ENCODE measurements at regions not wholly inside any gene's neighbourhood (a gene's known extent, or its start where the extent isn't known, plus 50 kb on each side); places are given as distances from the start of the nearest gene placed in this dataset.
"Not testable (repeated sequence)": the region's sequence is repeated elsewhere in the genome, so short reads cannot be mapped to it uniquely, and the experiment has no call there.

DNA sequence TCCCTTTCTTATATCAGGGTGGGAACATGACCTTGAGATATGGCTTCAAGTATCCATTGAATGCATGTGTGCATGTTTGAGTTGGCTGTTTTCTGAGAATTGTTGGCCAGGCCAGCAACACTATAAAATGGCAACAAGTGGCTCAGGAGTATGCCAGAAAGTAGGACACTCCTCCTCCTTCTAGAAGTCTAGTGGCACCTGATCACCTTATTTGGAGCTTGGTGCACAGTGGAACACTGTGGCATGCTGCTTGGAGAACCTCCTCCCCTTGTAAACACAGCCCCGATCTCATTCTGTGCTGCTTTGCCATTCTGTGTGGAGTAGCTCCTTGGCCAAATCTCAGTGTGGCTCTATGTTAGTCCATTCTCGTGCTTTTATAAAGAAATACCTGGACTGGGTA, 114.8 kb upstream of the NDN start:
- no peak for TF ChIP-seq POLR2AphosphoS5 (IDR thresholded peaks at IDR 0.05)
- TF ChIP-seq POLR2A (IDR thresholded peaks at IDR 0.05): no peak
- TF ChIP-seq EP300 (IDR thresholded peaks at IDR 0.05): no peak
- TF ChIP-seq, protein P1, sequence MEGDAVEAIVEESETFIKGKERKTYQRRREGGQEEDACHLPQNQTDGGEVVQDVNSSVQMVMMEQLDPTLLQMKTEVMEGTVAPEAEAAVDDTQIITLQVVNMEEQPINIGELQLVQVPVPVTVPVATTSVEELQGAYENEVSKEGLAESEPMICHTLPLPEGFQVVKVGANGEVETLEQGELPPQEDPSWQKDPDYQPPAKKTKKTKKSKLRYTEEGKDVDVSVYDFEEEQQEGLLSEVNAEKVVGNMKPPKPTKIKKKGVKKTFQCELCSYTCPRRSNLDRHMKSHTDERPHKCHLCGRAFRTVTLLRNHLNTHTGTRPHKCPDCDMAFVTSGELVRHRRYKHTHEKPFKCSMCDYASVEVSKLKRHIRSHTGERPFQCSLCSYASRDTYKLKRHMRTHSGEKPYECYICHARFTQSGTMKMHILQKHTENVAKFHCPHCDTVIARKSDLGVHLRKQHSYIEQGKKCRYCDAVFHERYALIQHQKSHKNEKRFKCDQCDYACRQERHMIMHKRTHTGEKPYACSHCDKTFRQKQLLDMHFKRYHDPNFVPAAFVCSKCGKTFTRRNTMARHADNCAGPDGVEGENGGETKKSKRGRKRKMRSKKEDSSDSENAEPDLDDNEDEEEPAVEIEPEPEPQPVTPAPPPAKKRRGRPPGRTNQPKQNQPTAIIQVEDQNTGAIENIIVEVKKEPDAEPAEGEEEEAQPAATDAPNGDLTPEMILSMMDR (IDR thresholded peaks at IDR 0.05): no peak
- H3K27ac ChIP-seq: no peak overlapping the region
- no peaks in the 10 kb centered on the region for H3K4me1 ChIP-seq
- H3K9me3 ChIP-seq: peaks cover 0 to 7% (median 0%) of the 10 kb centered on the region in 3 donors
- no peak overlapping the region for H3K4me3 ChIP-seq
- peaks cover 8% of the 10 kb centered on the region for H3K27me3 ChIP-seq
- no peaks in the 10 kb centered on the region for H3K36me3 ChIP-seq
- no peak for ATAC-seq
- 70% methylated on average over 1 of the region's 2 CpGs; no CpG with 5 or more reads in 1 of the 2 donors for WGBS, 2 donors (ENCODE audit: low coverage in 1 of 2)

GRCh38 chr15:23802896-23803435, 115.9 kb upstream of the NDN start:
- not testable (repeated sequence) for ATAC-seq, H3K9me3 ChIP-seq, H3K36me3 ChIP-seq, H3K27ac ChIP-seq, H3K4me3 ChIP-seq, H3K4me1 ChIP-seq, H3K27me3 ChIP-seq
- WGBS, 2 donors (ENCODE audit: low coverage in 1 of 2): no CpG with 5 or more reads among the region's 37 CpGs

GRCh38 chr15:23806980-23807379, 119.9 kb upstream of the NDN start:
- H3K4me1 ChIP-seq: no peaks in the 10 kb centered on the region
- no peaks in the 10 kb centered on the region for H3K36me3 ChIP-seq
- no peaks in the 10 kb centered on the region for H3K9me3 ChIP-seq
- no peaks in the 10 kb centered on the region for H3K27me3 ChIP-seq
- ATAC-seq: no peak
- no peak overlapping the region for H3K4me3 ChIP-seq
- TF ChIP-seq EP300 (IDR thresholded peaks at IDR 0.05): no peak
- TF ChIP-seq, protein P1 (IDR thresholded peaks at IDR 0.05): no peak
- no peak for TF ChIP-seq POLR2AphosphoS5 (IDR thresholded peaks at IDR 0.05)
- no peak for TF ChIP-seq POLR2A (IDR thresholded peaks at IDR 0.05)
- no peak overlapping the region for H3K27ac ChIP-seq
- WGBS, 2 donors (ENCODE audit: low coverage in 1 of 2): 46 to 57% methylated on average over 2 to 3 of the region's 3 CpGs

DNA sequence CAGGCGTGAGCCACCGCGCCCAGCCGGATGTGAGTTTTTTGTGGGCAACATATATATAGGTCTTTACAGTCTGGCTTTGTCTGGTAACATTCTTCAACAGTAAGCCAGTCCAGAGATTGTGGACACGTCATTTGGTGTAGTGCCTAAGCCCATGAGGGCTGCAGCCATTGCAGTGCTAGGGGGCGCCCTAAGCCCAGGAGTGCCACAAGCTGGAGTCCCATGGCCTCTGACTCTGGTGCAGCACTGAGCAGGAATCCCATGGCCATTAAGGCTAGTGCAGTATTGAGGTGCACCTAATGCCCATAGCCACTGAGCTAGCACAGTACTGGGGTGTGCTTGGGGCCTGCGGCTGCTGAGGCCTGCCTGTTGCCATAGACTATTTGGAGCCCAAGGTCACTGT, 136.4 kb upstream of the NDN start:
- Histone ChIP-seq H3K27ac (no peak overlapping the region), H3K4me3 (no peak overlapping the region), H3K27me3 (no peaks in the 10 kb centered on the region), H3K4me1 (no peaks in the 10 kb centered on the region), H3K36me3 (no peaks in the 10 kb centered on the region), H3K9me3 (peaks cover 0 to 12% (median 0%) of the 10 kb centered on the region in 3 donors)
- TF ChIP-seq EP300 (IDR thresholded peaks at IDR 0.05) (no peak), POLR2AphosphoS5 (IDR thresholded peaks at IDR 0.05) (no peak), POLR2A (IDR thresholded peaks at IDR 0.05) (no peak)
- TF ChIP-seq, protein P1 (IDR thresholded peaks at IDR 0.05): no peak
- no peak for ATAC-seq
- 67% methylated on average over 1 of the region's 7 CpGs; no CpG with 5 or more reads in 1 of the 2 donors for WGBS, 2 donors (ENCODE audit: low coverage in 1 of 2)

- Histone ChIP-seq H3K4me3 (no peak overlapping the region), H3K9me3 (peaks cover 0 to 2% (median 0%) of the 10 kb centered on the region in 3 donors), H3K36me3 (no peaks in the 10 kb centered on the region), H3K4me1 (no peaks in the 10 kb centered on the region), H3K27me3 (no peaks in the 10 kb centered on the region), H3K27ac (no peak overlapping the region)
- no peak for ATAC-seq
- 40 to 55% methylated on average over 1 of the region's 1 CpG for WGBS, 2 donors (ENCODE audit: low coverage in 1 of 2)
- TF ChIP-seq, protein P1 (IDR thresholded peaks at IDR 0.05): no peak
- TF ChIP-seq EP300 (IDR thresholded peaks at IDR 0.05) (no peak), POLR2A (IDR thresholded peaks at IDR 0.05) (no peak), POLR2AphosphoS5 (IDR thresholded peaks at IDR 0.05) (no peak)
These were observed 141.7 kb upstream of the NDN start for GRCh38 chr15:23828786-23829185.
